ENCODE measurements at regions not wholly inside any gene's neighbourhood (a gene's known extent, or its start where the extent isn't known, plus 50 kb on each side); places are given as distances from the start of the nearest gene placed in this dataset.
A peak's percentile ranks its signal among the peaks of the same experiment; 100 is the strongest.
"Not testable (repeated sequence)": the region's sequence is repeated elsewhere in the genome, so short reads cannot be mapped to it uniquely, and the experiment has no call there.

DNA sequence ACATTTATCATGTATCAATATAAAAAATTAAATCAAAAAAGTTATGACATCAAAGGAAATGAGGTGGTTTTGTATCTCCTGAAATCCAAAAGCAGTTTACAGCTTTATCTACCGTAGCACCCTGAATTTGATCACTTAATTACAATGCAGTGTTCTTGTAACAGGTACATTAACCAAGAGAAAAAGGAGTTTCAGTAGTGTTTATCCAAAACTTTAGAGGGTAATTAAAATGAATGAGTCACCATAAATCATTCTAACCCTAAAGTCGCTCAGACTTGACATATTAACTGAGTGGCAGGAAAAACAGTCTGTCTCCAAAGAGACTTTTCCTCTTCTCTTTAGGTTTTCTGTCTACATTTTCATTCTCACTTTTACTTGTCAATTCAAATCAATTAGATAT, 907.6 kb upstream of the EPHA5 start:
- DNase-seq, result no peak

DNA sequence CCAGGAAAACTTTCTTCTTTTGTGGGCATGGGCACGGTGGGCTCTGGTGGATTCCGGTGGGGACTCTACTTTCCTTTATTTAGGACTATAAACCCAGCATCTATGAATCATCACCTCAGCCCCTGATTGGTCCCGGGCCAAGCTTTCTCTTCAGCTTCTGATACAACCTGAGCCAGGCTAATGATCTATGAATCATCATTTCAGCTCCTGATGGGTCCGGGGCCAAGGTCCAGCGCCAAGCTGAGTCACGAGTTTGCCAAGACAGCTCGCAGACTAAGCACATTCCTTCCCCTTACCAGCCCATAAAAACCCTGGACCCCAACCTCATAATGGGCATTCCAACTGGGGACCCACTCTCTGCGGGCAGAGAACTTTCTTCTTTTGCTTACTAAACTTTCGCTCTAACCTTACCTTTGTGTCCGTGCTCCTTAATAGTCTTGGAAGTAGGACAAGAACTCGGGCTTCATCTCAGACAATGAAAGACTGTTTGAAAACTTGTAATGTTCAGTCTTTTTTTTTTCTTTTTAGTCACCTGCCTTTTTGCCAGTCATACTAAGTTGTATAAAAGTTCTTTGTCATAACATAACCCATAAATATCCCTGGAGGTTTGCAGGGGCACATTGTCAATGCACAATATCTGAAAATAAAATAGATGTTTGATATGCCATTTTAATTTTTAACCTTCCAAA, 904.9 kb upstream of the EPHA5 start:
- no peak for DNase-seq

DNA sequence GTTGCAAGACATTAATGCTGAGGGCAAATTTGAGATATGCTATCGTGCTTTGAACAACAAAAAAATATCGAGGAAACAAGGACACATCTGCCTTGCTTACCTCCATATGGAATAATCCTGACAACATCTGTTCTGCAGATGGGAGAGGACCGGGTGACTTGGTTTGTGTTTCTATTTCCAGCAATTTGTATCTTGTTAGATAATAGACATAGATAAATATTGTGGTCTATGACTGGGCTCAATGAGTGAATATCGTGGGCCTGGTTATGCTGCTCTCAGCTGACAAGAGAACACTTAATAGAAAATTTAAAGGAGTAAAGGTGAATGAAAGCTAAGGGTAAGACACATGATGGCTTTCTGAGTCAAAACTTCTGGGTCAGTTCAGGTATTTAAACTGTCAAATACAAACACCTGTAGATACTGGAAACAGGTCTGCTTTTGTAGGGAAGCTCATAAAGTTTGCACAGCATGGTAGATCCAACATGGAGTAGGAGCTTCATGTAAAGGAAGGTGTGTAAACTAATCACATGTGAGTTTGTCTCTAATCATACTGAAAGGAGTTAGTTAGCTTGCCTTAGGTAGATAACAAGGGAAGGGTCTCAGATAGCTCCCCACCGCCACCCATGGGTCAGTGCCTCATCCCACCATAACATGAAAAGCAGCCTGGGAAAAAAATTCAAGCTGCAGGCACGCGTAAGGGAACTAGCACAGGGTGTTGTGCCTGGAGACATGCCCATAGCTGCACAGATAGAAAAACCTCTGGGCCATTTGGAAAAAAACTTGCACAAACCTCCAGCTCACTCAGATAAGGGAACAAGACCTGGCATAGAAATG, 904.1 kb upstream of the EPHA5 start:
- no peak for DNase-seq

DNA sequence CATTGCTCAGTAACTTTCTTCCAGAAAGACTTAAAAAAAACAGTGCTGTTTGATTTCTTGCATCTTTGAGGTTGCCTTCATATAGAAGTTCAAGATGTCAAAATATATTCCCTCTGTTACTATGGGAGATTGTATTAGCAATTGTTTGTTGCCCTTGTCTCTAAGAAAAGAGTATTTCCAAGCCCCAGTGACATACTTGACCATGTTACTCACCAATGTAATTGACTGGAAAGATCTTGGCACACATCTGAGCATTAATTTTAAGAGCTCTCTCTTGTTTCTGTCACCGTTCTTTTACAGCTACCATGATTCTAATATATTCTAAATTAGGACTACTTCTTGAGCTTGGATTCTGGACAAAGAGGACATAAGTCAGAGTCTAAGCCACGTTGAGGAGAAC, 902.7 kb upstream of the EPHA5 start:
- DNase-seq, result no peak

DNA sequence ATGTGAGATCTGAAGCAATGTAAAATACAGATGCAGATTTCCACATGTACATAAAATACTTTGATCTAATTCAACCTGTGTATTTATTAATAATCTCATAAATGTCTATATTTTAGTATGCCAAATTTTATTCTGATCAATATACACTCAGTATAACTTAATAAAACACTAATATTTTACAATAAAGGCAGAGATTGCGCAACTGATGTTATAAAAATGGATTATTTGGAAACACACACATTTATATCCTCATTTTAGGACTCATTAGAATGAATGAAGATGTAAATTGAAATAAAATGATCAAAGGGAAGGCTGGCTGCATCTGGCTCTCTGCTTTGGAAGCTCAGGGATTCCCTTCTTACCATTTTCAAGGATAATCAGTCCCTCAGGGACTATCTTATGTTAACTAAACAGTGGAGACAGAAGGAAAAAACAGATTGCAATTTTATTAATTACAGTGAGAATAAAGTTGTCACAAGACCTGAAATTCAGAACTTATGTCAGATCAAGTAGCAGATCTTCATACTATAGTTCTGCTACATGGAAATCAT, 900.9 kb upstream of the EPHA5 start:
- no peak for DNase-seq

DNA sequence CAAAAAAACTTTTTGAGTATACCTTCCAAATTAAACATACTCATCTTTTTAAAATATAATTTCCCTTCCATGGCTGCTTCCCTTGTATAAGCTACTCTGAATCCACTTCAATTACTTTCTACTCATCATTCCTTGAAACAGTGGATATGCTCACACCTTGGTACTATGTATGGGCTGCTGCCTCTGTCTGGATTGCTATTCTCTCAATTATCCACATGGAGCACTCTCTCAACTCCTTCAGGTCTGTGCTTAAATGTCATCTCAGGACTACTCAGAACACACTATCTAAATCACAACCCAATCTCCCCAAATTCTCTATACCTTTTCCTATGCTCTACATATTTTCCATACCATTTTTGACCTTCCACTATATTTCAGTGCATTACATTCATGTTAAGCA, 898.9 kb upstream of the EPHA5 start:
- DNase-seq, result no peak

DNA sequence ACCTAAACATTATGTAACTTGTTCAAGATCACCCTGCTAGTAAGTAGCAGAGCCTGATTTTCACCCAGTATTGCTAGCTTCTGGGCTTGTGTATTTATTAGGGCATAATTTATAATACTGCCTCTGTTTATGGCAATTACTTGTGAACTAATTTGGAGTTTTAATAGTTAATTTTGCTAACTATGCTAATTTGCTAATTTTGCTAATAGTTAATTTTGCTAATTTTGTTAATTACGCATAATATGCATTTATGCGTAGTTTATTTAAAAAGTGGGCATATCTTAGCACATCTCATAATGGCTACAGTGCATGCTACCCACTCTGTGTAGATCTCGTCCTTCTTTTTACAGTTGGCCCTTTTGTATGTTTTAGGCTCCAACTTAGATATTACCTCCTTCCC, 898.1 kb upstream of the EPHA5 start:
- DNase-seq, result no peak

DNA sequence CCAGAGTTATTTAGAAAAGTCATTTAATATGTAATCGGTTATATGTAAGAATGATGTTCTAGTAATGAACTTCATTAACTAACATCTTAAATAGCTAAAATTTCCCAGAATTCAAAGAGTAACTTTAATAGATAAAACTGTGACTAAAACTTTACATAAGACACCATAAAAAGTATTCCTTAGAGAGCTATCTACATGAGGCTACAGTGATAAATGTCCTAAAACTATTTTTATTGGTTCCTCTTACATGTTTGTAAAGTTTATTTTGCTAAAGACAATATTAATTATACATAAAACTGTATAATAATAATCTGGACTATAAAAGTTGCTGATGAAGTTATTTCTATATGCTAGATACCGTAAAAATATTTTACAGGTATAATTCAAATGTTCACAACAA, 897.7 kb upstream of the EPHA5 start:
- no peak for DNase-seq

DNA sequence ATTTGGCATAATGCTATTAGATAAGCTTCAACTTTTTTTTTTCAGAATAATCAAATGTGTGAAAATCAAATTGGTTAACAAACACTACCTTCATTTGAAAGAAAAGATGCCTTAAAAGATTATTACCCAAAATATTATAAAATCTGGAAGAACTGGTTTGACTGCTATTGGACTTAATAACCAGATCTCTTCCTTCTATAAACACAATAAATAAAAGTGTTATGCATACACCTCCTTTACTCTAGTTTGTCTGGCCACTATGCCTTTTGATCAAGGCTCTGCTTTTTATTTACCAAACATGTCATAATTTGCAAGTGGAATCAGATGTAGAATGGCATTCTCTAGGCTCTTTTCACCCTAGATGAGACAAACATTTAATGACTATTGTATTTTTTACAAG, 897.3 kb upstream of the EPHA5 start:
- no peak for DNase-seq

DNA sequence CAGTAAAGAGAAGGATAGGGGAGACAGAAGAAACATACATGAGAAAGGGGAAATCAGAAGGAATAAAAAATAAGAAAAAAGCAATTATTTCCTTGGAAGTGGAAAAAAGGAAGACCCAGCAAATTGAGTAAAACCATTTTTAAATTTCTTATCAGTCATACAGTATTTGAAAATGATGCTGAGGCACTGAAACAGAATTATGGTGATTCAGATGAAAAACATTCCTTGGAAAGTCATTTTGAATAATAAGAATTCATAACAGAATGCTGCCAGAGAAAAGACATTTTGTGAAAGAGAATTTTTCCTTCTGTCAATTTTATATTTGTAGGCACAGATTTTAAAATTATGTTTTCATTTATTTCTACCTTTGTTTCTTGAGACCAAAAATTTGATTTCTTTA, 895.5 kb upstream of the EPHA5 start:
- no peak for DNase-seq

DNA sequence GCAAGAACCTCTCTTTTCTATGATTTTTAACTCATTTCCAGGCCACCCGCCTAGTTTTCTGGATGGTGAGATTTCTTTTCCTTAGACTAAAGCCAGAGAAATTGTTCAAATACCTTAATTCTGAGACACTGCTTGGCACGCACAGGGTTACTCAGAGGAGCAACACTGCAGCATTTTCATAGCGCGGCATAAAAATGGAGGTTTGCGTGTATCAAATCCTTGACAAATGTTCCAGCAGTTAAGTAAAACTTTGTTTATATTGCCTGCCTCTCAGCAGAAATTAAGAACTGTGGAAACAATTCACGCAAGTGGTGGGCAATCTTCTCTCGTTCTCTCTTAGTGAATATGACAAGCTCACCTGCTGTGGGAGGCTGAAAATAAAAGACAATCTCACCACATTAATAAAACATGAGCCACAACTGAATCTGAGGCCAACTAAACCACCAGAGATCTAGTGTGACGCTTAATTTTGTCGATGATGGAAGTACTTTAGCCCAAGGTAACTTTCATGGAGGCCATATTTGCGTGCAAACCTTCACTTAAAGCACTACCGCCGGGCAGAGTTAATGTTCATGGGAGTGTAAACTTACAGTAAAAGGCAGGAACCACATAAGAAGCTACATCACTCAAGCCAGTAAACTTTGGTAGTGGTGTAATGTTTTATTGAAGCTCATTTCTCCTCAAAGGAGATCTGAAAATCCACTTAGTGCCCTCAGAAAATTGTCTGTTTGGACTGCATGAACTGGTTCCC, 894.8 kb upstream of the EPHA5 start:
- no peak for DNase-seq

DNA sequence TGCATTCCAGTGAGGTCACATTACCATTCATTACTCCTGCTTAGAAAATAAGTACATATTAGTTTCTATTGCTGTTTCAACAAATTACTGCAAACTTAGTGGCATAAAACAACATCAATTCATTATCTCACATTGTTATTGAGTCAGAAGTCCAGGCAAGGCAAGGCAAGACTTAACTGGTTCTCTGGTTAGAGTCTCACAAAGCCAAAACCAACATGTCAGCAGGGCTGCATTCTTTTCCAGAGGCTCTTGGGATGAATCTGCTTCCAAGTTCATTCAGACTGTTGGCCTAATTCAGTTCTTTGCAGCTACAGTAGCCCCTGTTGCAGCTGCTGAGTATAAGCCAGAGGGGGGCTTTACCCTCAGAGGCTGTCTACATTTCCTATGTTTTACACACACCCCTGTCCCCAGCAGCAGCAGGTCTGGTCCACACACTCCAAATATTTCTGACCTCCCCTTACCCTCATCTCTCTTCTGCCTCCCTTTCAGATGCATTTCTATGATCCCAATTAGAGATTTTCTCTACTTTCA, 892.1 kb upstream of the EPHA5 start:
- DNase-seq, result no peak

DNA sequence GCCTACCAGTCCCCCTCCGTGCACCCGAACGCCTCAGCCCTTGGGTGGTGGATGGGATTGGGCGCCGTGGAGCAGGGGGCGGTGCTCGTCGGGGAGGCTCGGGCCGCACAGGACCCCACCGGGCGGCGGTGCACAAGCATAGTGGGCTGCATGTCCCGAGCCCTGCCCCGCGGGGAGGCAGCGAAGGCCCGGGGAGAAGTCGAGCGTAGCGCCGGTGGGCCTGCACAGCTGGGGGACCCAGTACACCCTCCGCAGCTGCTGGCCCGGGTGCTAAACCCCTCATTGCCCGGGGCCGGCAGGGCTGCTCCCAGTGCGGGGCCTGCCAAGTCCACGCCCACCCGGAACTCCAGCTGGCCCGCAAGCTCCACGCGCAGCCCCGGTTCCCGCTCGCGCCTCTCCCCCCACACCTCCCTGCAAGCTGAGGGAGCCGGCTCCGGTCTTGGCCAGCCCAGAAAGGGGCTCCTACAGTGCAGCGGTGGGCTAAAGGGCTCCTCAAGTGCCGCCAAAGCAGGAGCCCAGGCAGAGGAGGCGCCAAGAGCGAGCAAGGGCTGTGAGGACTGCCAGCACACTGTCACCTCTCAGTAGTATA, 891.3 kb upstream of the EPHA5 start:
- peak; percentile 7 for DNase-seq

DNA sequence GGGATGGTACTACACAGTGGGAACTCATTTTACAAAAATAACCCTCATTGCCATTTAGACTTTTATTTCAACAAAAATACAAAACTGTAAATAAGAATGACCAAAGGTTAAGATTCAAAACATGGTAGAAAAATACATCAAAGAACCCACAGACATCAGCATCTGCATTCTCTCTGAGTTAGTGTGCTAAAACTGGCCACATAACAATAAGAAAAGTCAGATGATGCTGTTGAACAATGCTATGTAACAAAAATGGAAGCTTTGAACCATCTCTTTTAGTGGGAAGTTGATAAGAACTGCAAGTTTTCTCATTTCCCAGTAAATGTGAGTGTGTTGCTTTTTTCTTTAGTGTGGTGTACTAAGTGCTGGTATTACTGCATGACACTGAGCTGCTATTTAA, 888.4 kb upstream of the EPHA5 start:
- DNase-seq, result no peak

DNA sequence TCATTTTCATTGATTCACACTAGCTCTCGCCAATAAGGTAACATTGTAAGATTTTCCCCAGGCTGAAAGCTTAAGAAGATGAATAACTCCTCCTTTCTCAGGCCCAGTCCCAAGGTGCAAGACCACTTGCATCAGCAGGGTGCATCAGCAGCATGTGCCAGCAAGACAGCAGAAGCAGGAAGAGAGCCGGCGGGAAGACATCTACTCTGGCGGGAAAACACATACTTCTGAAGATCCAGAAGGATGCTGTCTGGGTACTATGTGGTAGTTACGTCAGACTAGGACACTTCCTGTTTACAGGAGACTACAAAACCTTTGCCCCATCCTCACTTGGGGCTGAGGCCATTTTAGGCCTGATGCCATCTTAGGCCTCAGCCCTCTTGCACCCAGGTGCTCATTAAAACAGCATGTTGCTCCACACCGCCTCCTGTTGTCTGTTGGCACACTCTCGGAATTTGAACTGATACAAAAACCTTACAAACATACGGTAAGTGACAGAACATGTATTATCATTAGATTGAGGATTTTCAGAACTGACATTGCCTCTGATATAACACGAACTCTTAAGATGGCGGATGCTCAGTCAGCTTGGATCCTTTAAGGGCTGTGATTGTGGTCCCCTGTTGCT, 886.5 kb upstream of the EPHA5 start:
- DNase-seq, result no peak

DNA sequence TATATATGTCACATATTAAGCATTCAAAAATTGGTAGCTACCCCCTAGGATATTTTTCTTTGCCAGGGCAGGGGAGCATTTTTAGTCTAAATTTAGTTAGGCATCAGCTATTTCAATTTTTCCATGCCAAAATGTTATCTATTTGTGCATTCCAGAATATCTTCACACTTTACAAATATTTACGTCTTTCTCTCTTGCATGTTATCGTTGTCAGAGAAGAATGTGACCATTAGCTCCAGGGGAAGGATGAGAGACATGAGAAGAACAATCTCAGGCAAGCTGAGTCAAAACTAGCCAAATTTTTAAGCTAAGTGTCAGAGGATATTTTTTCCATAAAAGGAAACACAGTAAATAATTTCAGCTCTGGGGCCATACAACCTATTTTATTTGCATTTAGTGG, 885.0 kb upstream of the EPHA5 start:
- no peak for DNase-seq

DNA sequence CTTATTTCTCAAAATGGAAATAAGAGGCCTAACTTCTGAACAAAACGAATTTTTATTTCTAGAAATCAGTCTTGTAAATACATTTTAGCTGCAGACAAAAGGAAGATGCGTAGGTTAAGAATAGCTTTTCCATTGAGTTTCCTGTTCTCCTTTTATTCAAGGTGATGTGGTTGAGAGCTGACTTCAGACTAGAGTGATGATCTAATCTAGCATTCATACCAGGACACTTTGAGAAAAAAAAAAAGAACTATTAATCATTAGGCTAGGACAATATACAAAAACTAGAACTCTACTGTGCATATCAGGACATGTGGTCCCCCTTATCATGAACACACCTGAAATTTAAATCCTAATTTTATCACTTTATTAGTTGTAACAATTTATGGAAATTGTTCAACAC, 884.5 kb upstream of the EPHA5 start:
- no peak for DNase-seq

DNA sequence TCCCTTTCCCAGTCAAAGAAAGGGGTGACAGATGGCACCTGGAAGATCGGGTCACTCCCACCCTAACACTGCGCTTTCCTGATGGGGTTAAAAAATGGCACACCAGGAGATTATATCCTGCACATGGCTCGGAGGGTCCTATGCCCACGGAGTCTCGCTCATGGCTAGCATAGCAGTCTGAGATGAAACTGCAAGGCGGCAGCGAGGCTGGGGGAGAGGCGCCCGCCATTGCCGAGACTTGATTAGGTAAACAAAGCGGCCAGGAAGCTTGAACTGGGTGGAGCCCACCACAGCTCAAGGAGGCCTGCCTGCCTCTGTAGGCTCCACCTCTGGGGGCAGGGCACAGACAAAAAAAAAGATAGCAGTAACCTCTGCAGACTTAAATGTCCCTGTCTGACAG, 875.0 kb upstream of the EPHA5 start:
- DNase-seq, result not testable (repeated sequence)

DNA sequence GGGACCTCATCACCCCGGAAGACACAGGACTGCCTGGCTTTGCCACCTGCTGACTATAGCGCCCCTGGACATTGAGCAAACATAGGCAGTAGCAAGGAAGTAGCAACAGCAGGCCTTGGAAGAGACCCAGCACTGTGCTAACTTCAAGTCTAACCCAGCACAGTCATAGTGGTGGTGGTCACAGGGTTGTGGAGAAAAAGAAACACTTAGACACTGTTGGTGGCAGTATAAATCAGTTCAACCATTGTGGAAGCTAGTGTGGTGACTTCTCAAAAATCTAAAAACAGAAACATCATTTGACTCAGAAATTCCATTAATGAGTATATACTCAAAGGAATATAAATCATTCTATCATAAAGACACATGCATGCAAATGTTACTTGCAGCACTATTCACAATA, 874.0 kb upstream of the EPHA5 start:
- no peak for DNase-seq

DNA sequence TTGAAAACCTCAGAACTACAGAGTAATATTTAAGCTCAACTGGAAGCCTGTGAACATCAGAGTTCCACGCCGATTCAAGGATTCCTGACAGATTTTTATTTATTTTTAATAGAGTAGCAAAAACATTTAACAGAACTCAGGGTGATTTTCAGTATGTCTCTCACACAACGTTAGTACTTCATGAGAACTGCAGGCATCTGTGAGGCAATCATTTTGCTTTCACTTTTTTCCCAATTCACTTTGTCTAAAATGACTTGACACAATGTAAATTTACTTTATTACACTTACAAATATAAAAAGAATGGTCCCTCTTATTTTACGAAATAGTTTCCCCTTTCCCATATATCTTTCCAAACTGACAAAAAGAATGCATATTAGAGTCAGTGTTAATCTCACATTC, 869.5 kb upstream of the EPHA5 start:
- DNase-seq, result no peak

DNA sequence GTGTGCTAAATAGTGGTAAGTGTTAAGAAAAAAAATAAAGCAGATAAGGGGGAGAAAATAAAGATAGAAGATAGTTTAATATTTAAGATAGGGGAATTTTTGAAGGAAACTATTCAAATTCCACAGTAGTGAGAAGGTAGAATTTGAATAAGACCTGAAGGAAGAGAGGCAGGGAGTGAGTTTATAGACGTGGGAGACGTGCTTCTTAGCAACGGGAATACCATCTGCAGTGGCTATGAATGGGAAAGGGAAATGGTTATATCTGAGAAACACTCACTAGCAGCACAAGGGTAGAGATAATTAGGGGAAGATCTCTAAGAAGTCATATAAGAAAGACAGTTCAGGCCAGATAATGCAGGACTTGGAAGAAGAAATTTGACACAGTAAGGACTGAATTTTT, 854.5 kb upstream of the EPHA5 start:
- DNase-seq, result no peak

DNA sequence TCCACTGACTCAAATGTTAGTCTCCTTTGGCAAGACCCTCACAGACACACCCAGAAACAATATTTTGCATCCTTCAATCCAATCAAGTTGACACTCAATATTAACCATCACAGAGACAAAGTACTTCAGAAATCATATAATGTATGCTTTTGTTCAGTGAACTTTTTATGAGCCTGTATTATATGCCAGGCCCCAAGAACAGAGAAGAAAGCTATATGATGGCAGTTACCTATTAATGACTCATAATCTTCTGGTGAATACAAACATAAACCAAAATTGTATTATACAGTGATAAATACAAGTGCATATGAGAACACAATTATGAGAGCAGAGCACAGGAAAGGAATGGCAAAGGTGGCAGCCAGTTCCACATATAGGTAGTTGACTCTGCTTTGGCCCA, 852.0 kb upstream of the EPHA5 start:
- no peak for DNase-seq
